H1 (cell line): ENCODE measurements at regions not wholly inside any gene's neighbourhood (a gene's known extent, or its start where the extent isn't known, plus 50 kb on each side); places are given as distances from the start of the nearest gene placed in this dataset.

Experiments used
- CTBP2 ChIP-seq: IDR thresholded peaks from 2 replicates; pipeline ENCODE4 v1.7.0; 2011; ENCODE audit warnings: borderline replicate concordance, mild to moderate bottlenecking, moderate library complexity, mixed read lengths, low read length; ENCODE audit not compliant: insufficient read depth, insufficient read length
- EGR1 ChIP-seq: IDR thresholded peaks from 2 replicates; pipeline ENCODE4 v1.6.1; 2011; ENCODE audit warnings: low read depth, low read length, borderline replicate concordance
- SIX5 ChIP-seq: IDR thresholded peaks from 2 replicates; pipeline ENCODE4 v1.6.1; 2011; ENCODE audit warnings: mild to moderate bottlenecking, low read depth, low read length
- TBP ChIP-seq: IDR thresholded peaks from 2 replicates; pipeline ENCODE4 v1.6.1; 2011; ENCODE audit warnings: low read depth, low read length, improper control_type of control experiment

DNA sequence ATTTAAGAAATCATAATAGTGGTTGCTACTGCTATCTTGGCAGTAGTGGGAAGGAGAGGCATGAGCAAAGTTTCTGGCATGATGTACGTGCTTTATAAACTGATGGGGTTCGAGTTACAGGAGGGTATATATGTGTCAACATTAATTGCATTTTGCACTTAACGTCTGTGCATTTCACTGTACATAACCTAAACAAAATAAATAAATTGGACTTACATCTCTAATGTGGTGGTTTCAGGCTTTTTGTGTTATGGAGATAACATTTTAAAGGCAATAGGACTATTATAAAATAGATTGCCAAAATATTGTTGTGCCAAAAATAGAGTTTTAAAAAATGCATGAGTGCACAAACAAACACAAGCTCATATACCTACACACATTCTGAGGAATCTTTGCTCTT is 1001.1 kb upstream of the GJE1 start (continued):
- no peak for TF ChIP-seq TBP
- no peak for TF ChIP-seq SIX5
- no peak for TF ChIP-seq EGR1
- no peak for TF ChIP-seq CTBP2
- TF ChIP-seq, all 59 proteins: peak for 0
